IMR-90 (cell line): ENCODE measurements at regions not wholly inside any gene's neighbourhood (a gene's known extent, or its start where the extent isn't known, plus 50 kb on each side); places are given as distances from the start of the nearest gene placed in this dataset.
"Not testable (repeated sequence)": the region's sequence is repeated elsewhere in the genome, so short reads cannot be mapped to it uniquely, and the experiment has no call there.

ENCODE experiments used
- ATAC-seq: fragments of 200-7000 bp; cut with Tn5 transposase; 2 replicates; pipeline ENCODE4 v1.9.1; 2020; ENCODE audit warnings: low read depth, mild to moderate bottlenecking, moderate library complexity
- BruUV-seq: library from RNA; stranded (reverse); fragments of 400-500 nt; replicated peaks from 2 replicates; lab custom pipeline; 2021; lab: Mats Ljungman, UMichigan
- CTCF ChIA-PET: fragments of 300-600 bp; formaldehyde crosslinking; extraction: SDS; loops from one replicate; lab custom pipeline; 2021; ENCODE audit warnings: antibody characterized with exemption; lab: Yijun Ruan, JAX
- POLR2A ChIA-PET: fragments of 300-600 bp; sonication (Branson Sonifier 250); formaldehyde crosslinking; loops from one replicate; lab custom pipeline; 2022; ENCODE audit warnings: antibody characterized with exemption; ENCODE audit not compliant: unreplicated experiment; lab: Charles Lee
- DNase-seq: peaks from one replicate; pipeline ENCODE4 v3.0.0; 2013
- H2AFZ ChIP-seq: replicated peaks from 2 replicates; pipeline ENCODE3; 2013; ENCODE audit warnings: low read length, mild to moderate bottlenecking; ENCODE audit not compliant: poor library complexity
- H2AK5ac ChIP-seq: 2 replicates; pipeline ENCODE4 v1.6.1; 2013; ENCODE audit warnings: low read depth, low read length, inconsistent platforms
- H2AK9ac ChIP-seq: replicated peaks from 2 replicates; pipeline ENCODE3; 2013; ENCODE audit warnings: mild to moderate bottlenecking, low read depth, low read length, moderate library complexity; ENCODE audit not compliant: poor library complexity
- H2BK120ac ChIP-seq: 2 replicates; pipeline ENCODE4 v1.6.1; 2013; ENCODE audit warnings: low read depth, low read length, inconsistent platforms
- H2BK15ac ChIP-seq: 3 replicates; pipeline ENCODE4 v1.6.1; 2013; ENCODE audit warnings: low read depth, low read length, inconsistent platforms
- H2BK20ac ChIP-seq: 2 replicates; pipeline ENCODE4 v1.6.1; 2013; ENCODE audit warnings: low read depth, mild to moderate bottlenecking, inconsistent platforms, low read length, moderate library complexity
- H2BK5ac ChIP-seq: 2 replicates; pipeline ENCODE4 v1.6.1; 2013; ENCODE audit warnings: mild to moderate bottlenecking, low read depth, low read length, inconsistent platforms; ENCODE audit not compliant: poor library complexity, severe bottlenecking
- H3K14ac ChIP-seq: replicated peaks from 2 replicates; pipeline ENCODE4 v1.6.1; 2013; ENCODE audit warnings: low read depth, low read length, inconsistent platforms
- H3K18ac ChIP-seq: 2 replicates; pipeline ENCODE4 v1.6.1; 2013; ENCODE audit warnings: low read depth, low read length, control low read depth
- H3K23ac ChIP-seq: 2 replicates; pipeline ENCODE4 v1.6.1; 2013; ENCODE audit warnings: low read depth, low read length, inconsistent platforms
- H3K27ac ChIP-seq: 2 replicates; pipeline ENCODE4 v1.5.1; 2013; ENCODE audit warnings: mild to moderate bottlenecking, control low read depth, low read length; ENCODE audit not compliant: insufficient read depth
- H3K27me3 ChIP-seq: 2 replicates; pipeline ENCODE4 v1.6.1; 2013; ENCODE audit warnings: low read length; ENCODE audit not compliant: control insufficient read depth, insufficient read depth
- H3K36me3 ChIP-seq: 2 replicates; pipeline ENCODE4 v1.6.1; 2013; ENCODE audit warnings: low read length, mixed read lengths; ENCODE audit not compliant: control insufficient read depth, insufficient read depth
- H3K4ac ChIP-seq: 2 replicates; pipeline ENCODE4 v1.6.1; 2013; ENCODE audit warnings: low read depth, low read length, inconsistent platforms
- H3K4me1 ChIP-seq: 2 replicates; pipeline ENCODE4 v1.6.1; 2013; ENCODE audit warnings: low read length, mixed read lengths; ENCODE audit not compliant: control insufficient read depth, insufficient read depth
- H3K4me2 ChIP-seq: 2 replicates; pipeline ENCODE4 v1.6.1; 2013; ENCODE audit warnings: low read depth, mild to moderate bottlenecking, control low read depth, low read length, moderate library complexity
- H3K4me3 ChIP-seq: 2 replicates; pipeline ENCODE4 v1.5.1; 2013; ENCODE audit warnings: low read depth, mild to moderate bottlenecking, control low read depth, low read length, moderate library complexity; ENCODE audit not compliant: insufficient read depth
- H3K56ac ChIP-seq: 2 replicates; pipeline ENCODE4 v1.6.1; 2013; ENCODE audit warnings: low read length, inconsistent platforms; ENCODE audit not compliant: insufficient read depth; ENCODE audit errors: extremely low read depth
- H3K79me1 ChIP-seq, 2 experiments: 2 replicates each; pipeline ENCODE4 v1.6.1; 2013; ENCODE audit warnings: low read length in 2 of 2, inconsistent platforms in 1 of 2, low read depth in 1 of 2
- H3K9ac ChIP-seq: 2 replicates; pipeline ENCODE4 v1.6.1; 2013; ENCODE audit warnings: low read depth, low read length, control low read depth
- H3K9me1 ChIP-seq: 2 replicates; pipeline ENCODE4 v1.6.1; 2013; ENCODE audit warnings: low read length, inconsistent platforms; ENCODE audit not compliant: insufficient read depth
- H3K9me3 ChIP-seq: 2 replicates; pipeline ENCODE4 v1.6.1; 2013; ENCODE audit warnings: low read length; ENCODE audit not compliant: control insufficient read depth, insufficient read depth
- H4K20me1 ChIP-seq: 2 replicates; pipeline ENCODE4 v1.6.1; 2013; ENCODE audit warnings: low read length, inconsistent platforms; ENCODE audit not compliant: insufficient read depth
- H4K5ac ChIP-seq: 2 replicates; pipeline ENCODE4 v1.6.1; 2013; ENCODE audit warnings: mild to moderate bottlenecking, low read depth, low read length, control low read depth
- H4K8ac ChIP-seq, 2 experiments: 2 replicates each; pipeline ENCODE4 v1.6.1; 2013; ENCODE audit warnings: low read depth in 2 of 2, low read length in 2 of 2, control low read depth in 1 of 2, inconsistent platforms in 1 of 2
- H4K91ac ChIP-seq: 2 replicates; pipeline ENCODE4 v1.6.1; 2013; ENCODE audit warnings: low read depth, low read length, inconsistent platforms; ENCODE audit not compliant: insufficient read depth
- WGBS, 2 experiments: methylation state at CpG; one replicate each; pipeline versions ENCODE4 v1.1.5 to v1.1.7; 2013; ENCODE audit warnings: missing lambda C conversion rate in 2 of 2; ENCODE audit not compliant: insufficient read length in 1 of 2; ENCODE audit errors: extremely low coverage in 2 of 2; 5-methylcytosine and 5-hydroxymethylcytosine counted together
- dilution Hi-C: fragments of 300-500 bp; cut with HindIII; formaldehyde crosslinking; loops from one replicate; pipeline ENCODE4 v1.14.3; 2018; ENCODE audit warnings: low sequenced_read_pairs; ENCODE audit not compliant: unreplicated experiment
- in situ Hi-C: fragments of 300-500 bp; cut with MboI; formaldehyde crosslinking; loops from 3 replicates; pipeline ENCODE4 v1.14.3; 2019; ENCODE audit warnings: low sequenced_read_pairs, inconsistent platforms, mixed read lengths
- intact Hi-C: fragments of 100-400 bp; cut with micrococcal nuclease; formaldehyde crosslinking; loops from 2 replicates; pipeline ENCODE4 v1.10.0; 2022

DNA sequence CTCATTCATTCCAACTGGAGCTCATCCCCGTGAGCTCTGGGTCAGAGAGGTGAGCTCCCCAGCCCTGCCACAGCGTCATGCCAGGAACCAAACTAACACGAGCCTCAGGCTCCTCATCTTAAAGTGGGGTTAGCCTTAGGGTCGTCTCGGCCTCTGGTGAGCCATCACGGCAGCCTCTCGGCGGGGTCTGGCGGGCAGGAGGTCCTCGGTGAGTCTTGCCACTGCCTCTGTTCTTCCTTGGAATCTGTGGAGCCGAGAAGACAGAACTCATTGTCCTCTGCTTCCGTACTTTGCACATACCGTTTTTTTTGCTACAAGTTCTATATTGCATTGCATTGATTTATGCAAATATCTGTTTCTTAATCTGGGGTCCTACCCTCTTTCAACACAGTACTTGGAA is 177.9 kb downstream of the BANP start:
- BruUV-seq, H2BK120ac ChIP-seq, DNase-seq, intact Hi-C loops, ATAC-seq, H3K23ac ChIP-seq, H3K56ac ChIP-seq, H3K4me2 ChIP-seq, CTCF ChIA-PET, H3K27ac ChIP-seq, H2BK20ac ChIP-seq, H3K79me1 ChIP-seq, POLR2A ChIA-PET, H3K9ac ChIP-seq, H2AK5ac ChIP-seq, H3K18ac ChIP-seq, H2AFZ ChIP-seq, H3K14ac ChIP-seq, H3K9me1 ChIP-seq, in situ Hi-C loops, H3K4me1 ChIP-seq, H4K8ac ChIP-seq, H3K4ac ChIP-seq, H2BK15ac ChIP-seq, H4K5ac ChIP-seq, H4K91ac ChIP-seq, H2AK9ac ChIP-seq, H3K36me3 ChIP-seq, H3K9me3 ChIP-seq, H4K20me1 ChIP-seq, dilution Hi-C loops, H3K27me3 ChIP-seq, H2BK5ac ChIP-seq, H3K4me3 ChIP-seq: not testable (repeated sequence)
- WGBS, 2 experiments, result no CpG with 5 or more reads among the region's 13 CpGs
